K562 (cell line): ENCODE measurements at regions not wholly inside any gene's neighbourhood (a gene's known extent, or its start where the extent isn't known, plus 50 kb on each side); places are given as distances from the start of the nearest gene placed in this dataset.

Experiments
- ATAC-seq: fragments of 200-7000 bp; cut with Tn5 transposase; 3 replicates; pipeline ENCODE4 v1.9.1; 2020; ENCODE audit warnings: moderate library complexity
- BruUV-seq: library from RNA; stranded (reverse); fragments of 400-500 nt; replicated peaks from 2 replicates; lab custom pipeline; 2021; lab: Mats Ljungman, UMichigan
- CTCF ChIA-PET: fragments of 300-600 bp; formaldehyde crosslinking; extraction: SDS; loops from one replicate; lab custom pipeline; 2021; ENCODE audit warnings: low intra/inter-chr PET ratio; lab: Yijun Ruan, JAX
- POLR2A ChIA-PET: fragments of 300-600, 350-650 bp; sonication (Branson Sonifier 250); formaldehyde crosslinking; extraction: SDS; loops from one replicate; lab custom pipeline; 2021; ENCODE audit warnings: antibody characterized with exemption, inconsistent platforms; lab: Yijun Ruan, JAX
- DNase-seq, 4 experiments: peaks; one replicate each; pipeline versions ENCODE4 v3.0.0 to v3.0.0-alpha.2; 2011 to 2018; ENCODE audit warnings: low spot score in 3 of 4, mixed read lengths in 3 of 4; ENCODE audit errors: extremely low read depth in 1 of 4
- FAIRE-seq: peaks from 2 replicates; lab custom pipeline; 2011; peaks lifted over from hg19 to GRCh38; lab: Jason Lieb, UNC
- H2AFZ ChIP-seq: 2 replicates; pipeline ENCODE4 v1.6.0; 2011; ENCODE audit warnings: low read depth, low read length, control low read depth, inconsistent platforms
- H3K27ac ChIP-seq: fragments of 200-600 bp; 3 replicates; pipeline ENCODE4 v1.8.0; 2011; ENCODE audit warnings: low read depth, mild to moderate bottlenecking, control low read depth, inconsistent platforms, low read length, moderate library complexity, mixed read lengths; ENCODE audit errors: extremely low read depth
- H3K27me3 ChIP-seq, 2 experiments: fragments of 300-600 bp in 1 of 2; 2 replicates in 1 of 2; 3 replicates in 1 of 2; pipeline versions ENCODE4 v1.6.0 to v1.8.0; 2011; ENCODE audit warnings: inconsistent platforms in 2 of 2, low read length in 2 of 2, mild to moderate bottlenecking in 1 of 2, mixed read lengths in 1 of 2, moderate library complexity in 1 of 2; ENCODE audit not compliant: control insufficient read depth in 2 of 2, insufficient read depth in 2 of 2
- H3K36me3 ChIP-seq: fragments of 300-600 bp; 3 replicates; pipeline ENCODE4 v1.8.0; 2011; ENCODE audit warnings: mild to moderate bottlenecking, low read length, inconsistent platforms; ENCODE audit not compliant: control insufficient read depth, insufficient read depth
- H3K4me1 ChIP-seq, 2 experiments: fragments of 200-600 bp in 1 of 2; replicated peaks in 1 of 2; 2 replicates in 1 of 2; 3 replicates in 1 of 2; pipeline versions ENCODE4 v1.5.1 to v1.8.0; 2011; ENCODE audit warnings: inconsistent platforms in 2 of 2, low read length in 2 of 2, mild to moderate bottlenecking in 1 of 2, mixed read lengths in 1 of 2, moderate library complexity in 1 of 2; ENCODE audit not compliant: control insufficient read depth in 2 of 2, insufficient read depth in 2 of 2
- H3K4me2 ChIP-seq: 2 replicates; pipeline ENCODE4 v1.6.1; 2011; ENCODE audit warnings: low read length, control low read depth, inconsistent platforms, mixed read lengths; ENCODE audit not compliant: insufficient read depth
- H3K4me3 ChIP-seq: fragments of 200-600 bp; sonication (generic), shearing (Covaris generic); 2 replicates; pipeline ENCODE4 v1.5.1; 2016; ENCODE audit warnings: control low read depth, inconsistent platforms
- H3K79me2 ChIP-seq: fragments of 200-600 bp; 3 replicates; pipeline ENCODE4 v1.8.0; 2011; ENCODE audit warnings: low read length, inconsistent platforms; ENCODE audit not compliant: control insufficient read depth, insufficient read depth
- H3K9ac ChIP-seq, 2 experiments: 2 replicates each; pipeline versions ENCODE4 v1.6.0 to v1.6.1; 2011; ENCODE audit warnings: low read depth in 2 of 2, low read length in 2 of 2, control low read depth in 1 of 2, inconsistent platforms in 1 of 2, mild to moderate bottlenecking in 1 of 2, mixed read lengths in 1 of 2; ENCODE audit not compliant: insufficient read depth in 1 of 2
- H3K9me1 ChIP-seq: one replicate; pipeline ENCODE4 v1.6.0; 2011; ENCODE audit warnings: inconsistent platforms, mild to moderate bottlenecking, low read length, moderate library complexity; ENCODE audit not compliant: control insufficient read depth, insufficient read depth
- H3K9me3 ChIP-seq: replicated peaks from 2 replicates; pipeline ENCODE4 v1.5.1; 2011; ENCODE audit warnings: low read depth, low read length, inconsistent platforms; ENCODE audit not compliant: control insufficient read depth, insufficient read depth
- H4K20me1 ChIP-seq: replicated peaks from 2 replicates; pipeline ENCODE4 v1.6.1; 2011; ENCODE audit warnings: low read length, inconsistent platforms, mixed read lengths; ENCODE audit not compliant: control insufficient read depth, insufficient read depth
- FOXM1 ChIP-seq, 2 experiments: fragments of 450-650 bp in 1 of 2; sonication (generic) in 1 of 2; formaldehyde crosslinking in 1 of 2; IDR thresholded peaks; 2 replicates each; pipeline versions ENCODE4 v1.6.1 to v1.9.0; 2017 to 2022; ENCODE audit warnings: low read depth in 2 of 2, mild to moderate bottlenecking in 2 of 2, missing genetic modification reagents in 1 of 2, moderate library complexity in 1 of 2
- KLF13 ChIP-seq: fragments of 450-650 bp; IDR thresholded peaks from 2 replicates; pipeline ENCODE4 v1.6.1; 2016; ENCODE audit warnings: missing genetic modification characterization, low read depth, mild to moderate bottlenecking, missing compliant biosample characterization, moderate library complexity, borderline replicate concordance
- LARP7 ChIP-seq: fragments of 450-650 bp; IDR thresholded peaks from 2 replicates; pipeline ENCODE4 v1.6.1; 2016
- NCOA1 ChIP-seq: fragments of 450-650 bp; IDR thresholded peaks from 2 replicates; pipeline ENCODE4 v1.6.1; 2016; ENCODE audit warnings: low read depth
- TGIF2 ChIP-seq: sonication (generic); formaldehyde crosslinking; IDR thresholded peaks from 2 replicates; pipeline ENCODE4 v1.8.1; 2022; ENCODE audit warnings: mild to moderate bottlenecking, missing genetic modification reagents, moderate library complexity
- ZNF224 ChIP-seq: sonication (generic); formaldehyde crosslinking; IDR thresholded peaks from 2 replicates; pipeline ENCODE4 v1.8.0; 2022; ENCODE audit warnings: mild to moderate bottlenecking, missing genetic modification reagents
- ZNF561 ChIP-seq: fragments of 450-650 bp; formaldehyde crosslinking; conservative IDR thresholded peaks from 2 replicates; pipeline ENCODE4 v1.4.0; 2020; ENCODE audit warnings: mild to moderate bottlenecking, moderate library complexity
- ZNF76 ChIP-seq: fragments of 250-450 bp; sonication (Bioruptor Pico); IDR thresholded peaks from 2 replicates; pipeline ENCODE4 v1.4.0; 2020; ENCODE audit warnings: mild to moderate bottlenecking, moderate library complexity, borderline replicate concordance
- WGBS: fragments of 100-300 bp; shearing (Covaris generic); methylation state at CpG from one replicate; pipeline ENCODE4 v1.1.6; 2016; ENCODE audit warnings: low coverage, mixed read lengths; ENCODE audit not compliant: insufficient coverage; ENCODE audit errors: missing lambda C conversion rate; 5-methylcytosine and 5-hydroxymethylcytosine counted together
- in situ Hi-C: fragments of 300-500 bp; cut with MboI; formaldehyde crosslinking; loops from 4 replicates; pipeline ENCODE4 v1.15.0; 2018; ENCODE audit warnings: inconsistent platforms, mixed read lengths
- intact Hi-C: fragments of 100-400 bp; cut with micrococcal nuclease; formaldehyde crosslinking; loops from 2 replicates; pipeline ENCODE4 v1.14.2; 2022
- TF ChIP-seq, protein P1 (sequence below): fragments of 250-450 bp; sonication (Bioruptor Pico); IDR thresholded peaks from 2 replicates; pipeline ENCODE4 v1.8.0; 2022; ENCODE audit warnings: moderate library complexity, mild to moderate bottlenecking, inconsistent platforms
- TF ChIP-seq, protein P2 (sequence below): fragments of 250-450 bp; sonication (Bioruptor Pico); IDR thresholded peaks from 2 replicates; pipeline ENCODE4 v1.5.0; 2021; ENCODE audit warnings: mild to moderate bottlenecking, borderline replicate concordance

DNA sequence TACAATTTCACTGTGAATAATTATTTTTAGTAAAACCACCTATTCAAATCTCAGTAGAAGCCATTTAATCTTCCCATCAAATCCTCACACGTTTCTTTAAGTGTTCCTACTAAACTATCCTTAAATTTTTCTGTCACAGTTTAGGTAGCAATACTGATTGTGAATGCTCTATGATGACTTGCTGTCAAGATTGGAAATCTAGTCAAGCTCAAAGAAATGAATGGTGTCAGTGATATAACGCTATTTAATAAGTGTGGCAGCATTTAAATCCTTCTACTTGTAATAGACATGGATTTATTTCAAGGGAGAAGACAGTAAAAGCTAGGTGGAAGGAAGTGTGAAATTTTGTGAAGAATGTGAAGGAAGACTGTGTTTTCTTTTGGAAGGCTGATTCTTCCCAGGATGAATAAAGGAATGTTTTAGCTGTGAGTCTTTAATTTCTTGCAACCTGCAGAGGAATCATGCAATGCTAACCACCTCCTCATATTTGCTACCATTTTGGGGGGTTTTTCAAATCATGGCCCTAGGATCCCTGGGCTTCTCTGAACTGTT lies 936.7 kb upstream of the NEGR1 start:
- H3K4me1 ChIP-seq = no peaks in the 10 kb centered on the region
- H3K4me3 ChIP-seq = no peak overlapping the region
- intact Hi-C loops = no loop called here
- WGBS = 0% methylated on average over 2 of the region's 2 CpGs
- CTCF ChIA-PET = no interaction called here
- POLR2A ChIA-PET = no interaction called here
- no peak overlapping the region for H3K27ac ChIP-seq
- no peaks in the 10 kb centered on the region for H3K79me2 ChIP-seq
- H3K4me2 ChIP-seq = no peak overlapping the region
- no peaks in the 10 kb centered on the region for H3K9me1 ChIP-seq
- in situ Hi-C loops = no loop called here
- no peak for ATAC-seq
- FAIRE-seq = no peak
- BruUV-seq = no TSS peak
- TF ChIP-seq NCOA1 = no peak
- no peak for TF ChIP-seq ZNF561 (CRISPR knock-in tag)
- no peak for TF ChIP-seq FOXM1 (IDR thresholded peaks at IDR 0.05; ENCODE audit: low read depth)
- TF ChIP-seq FOXM1 (CRISPR knock-in tag; IDR thresholded peaks at IDR 0.05; ENCODE audit: low read depth) = no peak
- TF ChIP-seq TGIF2 = no peak
- no peak for TF ChIP-seq ZNF224 (CRISPR knock-in tag)
- TF ChIP-seq, protein P1, sequence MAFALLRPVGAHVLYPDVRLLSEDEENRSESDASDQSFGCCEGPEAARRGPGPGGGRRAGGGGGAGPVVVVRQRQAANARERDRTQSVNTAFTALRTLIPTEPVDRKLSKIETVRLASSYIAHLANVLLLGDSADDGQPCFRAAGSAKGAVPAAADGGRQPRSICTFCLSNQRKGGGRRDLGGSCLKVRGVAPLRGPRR (CRISPR knock-in tag) = no peak
- TF ChIP-seq, protein P2, sequence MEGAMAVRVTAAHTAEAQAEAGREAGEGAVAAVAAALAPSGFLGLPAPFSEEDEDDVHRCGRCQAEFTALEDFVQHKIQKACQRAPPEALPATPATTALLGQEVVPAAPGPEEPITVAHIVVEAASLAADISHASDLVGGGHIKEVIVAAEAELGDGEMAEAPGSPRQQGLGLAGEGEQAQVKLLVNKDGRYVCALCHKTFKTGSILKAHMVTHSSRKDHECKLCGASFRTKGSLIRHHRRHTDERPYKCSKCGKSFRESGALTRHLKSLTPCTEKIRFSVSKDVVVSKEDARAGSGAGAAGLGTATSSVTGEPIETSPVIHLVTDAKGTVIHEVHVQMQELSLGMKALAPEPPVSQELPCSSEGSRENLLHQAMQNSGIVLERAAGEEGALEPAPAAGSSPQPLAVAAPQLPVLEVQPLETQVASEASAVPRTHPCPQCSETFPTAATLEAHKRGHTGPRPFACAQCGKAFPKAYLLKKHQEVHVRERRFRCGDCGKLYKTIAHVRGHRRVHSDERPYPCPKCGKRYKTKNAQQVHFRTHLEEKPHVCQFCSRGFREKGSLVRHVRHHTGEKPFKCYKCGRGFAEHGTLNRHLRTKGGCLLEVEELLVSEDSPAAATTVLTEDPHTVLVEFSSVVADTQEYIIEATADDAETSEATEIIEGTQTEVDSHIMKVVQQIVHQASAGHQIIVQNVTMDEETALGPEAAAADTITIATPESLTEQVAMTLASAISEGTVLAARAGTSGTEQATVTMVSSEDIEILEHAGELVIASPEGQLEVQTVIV (CRISPR knock-in tag) = no peak
- no peak for TF ChIP-seq ZNF76 (CRISPR knock-in tag)
- TF ChIP-seq KLF13 (tag) = no peak
- TF ChIP-seq LARP7 = no peak
- H3K27me3 ChIP-seq = no peaks in the 10 kb centered on the region
- H4K20me1 ChIP-seq = no peaks in the 10 kb centered on the region
- no peak for DNase-seq
- no peaks in the 10 kb centered on the region for H3K36me3 ChIP-seq
- no peaks in the 10 kb centered on the region for H3K9me3 ChIP-seq
- H2AFZ ChIP-seq = no peak overlapping the region
- no peak overlapping the region for H3K9ac ChIP-seq
